ENCODE measurements at regions not wholly inside any gene's neighbourhood (a gene's known extent, or its start where the extent isn't known, plus 50 kb on each side); places are given as distances from the start of the nearest gene placed in this dataset.
"Not testable (repeated sequence)": the region's sequence is repeated elsewhere in the genome, so short reads cannot be mapped to it uniquely, and the experiment has no call there.

DNA sequence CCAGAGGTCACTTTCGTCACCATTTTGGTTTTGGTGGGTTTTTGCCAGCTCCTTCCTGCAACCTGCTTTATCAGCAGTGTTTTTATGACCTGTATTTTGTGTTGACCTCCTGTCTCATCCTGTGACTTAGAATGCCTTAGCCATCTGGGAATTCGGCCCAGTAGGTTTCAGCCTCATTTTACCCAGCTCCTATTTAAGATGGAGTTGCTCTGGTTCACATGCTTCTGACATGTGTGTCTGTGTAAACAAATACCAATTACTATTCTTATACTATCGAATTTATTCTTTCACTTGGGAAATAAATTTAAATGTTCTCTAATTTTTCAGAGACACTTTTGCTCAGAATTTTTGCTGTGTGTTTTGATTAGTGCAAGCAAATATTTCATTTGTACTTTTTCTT, 1370.3 kb upstream of the MIR17HG start:
- no peak for DNase-seq (ENCODE audit: low read depth)

DNA sequence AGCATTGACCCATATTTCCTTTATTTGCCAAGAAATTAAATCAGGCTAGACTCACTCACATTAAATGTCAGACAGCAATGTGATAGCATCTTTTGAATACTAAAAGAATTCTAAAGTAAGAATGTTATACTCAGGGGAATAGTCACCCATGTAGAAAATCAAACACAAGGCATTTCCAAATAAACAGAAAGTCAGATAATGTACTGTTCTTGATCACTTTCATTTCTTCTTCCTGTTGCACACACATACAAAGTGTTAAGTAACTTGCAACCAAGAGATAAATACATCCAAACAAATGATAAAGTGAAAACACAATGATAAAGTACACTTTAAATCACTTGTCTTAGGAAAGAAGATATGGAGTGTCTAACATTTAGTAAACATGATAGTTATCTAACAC, 1366.6 kb upstream of the MIR17HG start:
- DNase-seq (ENCODE audit: low read depth) = no peak

DNA sequence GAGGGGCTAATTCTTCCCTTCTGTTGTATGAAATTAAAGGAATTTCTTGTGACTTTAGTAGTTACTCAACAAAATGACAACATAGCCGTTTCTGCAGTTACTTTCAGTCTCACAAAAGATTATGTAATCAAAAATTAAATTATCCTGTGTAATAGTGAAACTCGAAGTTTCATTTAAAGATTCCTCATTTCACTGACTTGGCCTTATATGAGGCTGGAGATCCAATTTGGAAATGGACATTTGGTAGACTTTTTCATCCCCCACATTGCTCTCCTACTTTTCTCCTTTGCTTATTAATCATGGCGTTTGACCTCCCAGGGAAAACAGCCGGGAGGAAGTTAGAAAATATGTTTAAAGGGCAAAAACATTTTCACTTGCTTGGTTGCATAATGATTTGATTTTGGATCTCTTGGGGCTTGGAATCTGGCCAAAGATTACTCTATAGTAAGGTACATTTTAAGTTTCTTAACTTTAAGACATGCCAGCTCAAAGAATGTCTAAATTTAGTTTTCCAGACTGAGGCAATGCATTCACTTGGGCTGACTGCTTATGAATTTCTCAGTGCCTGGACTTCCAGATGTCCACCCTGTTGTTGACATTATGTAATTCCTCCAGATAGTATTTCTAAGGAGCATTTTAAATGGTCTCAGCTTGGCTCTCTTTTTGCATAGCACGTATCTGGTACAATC, 1364.9 kb upstream of the MIR17HG start:
- DNase-seq (ENCODE audit: low read depth) = no peak

DNA sequence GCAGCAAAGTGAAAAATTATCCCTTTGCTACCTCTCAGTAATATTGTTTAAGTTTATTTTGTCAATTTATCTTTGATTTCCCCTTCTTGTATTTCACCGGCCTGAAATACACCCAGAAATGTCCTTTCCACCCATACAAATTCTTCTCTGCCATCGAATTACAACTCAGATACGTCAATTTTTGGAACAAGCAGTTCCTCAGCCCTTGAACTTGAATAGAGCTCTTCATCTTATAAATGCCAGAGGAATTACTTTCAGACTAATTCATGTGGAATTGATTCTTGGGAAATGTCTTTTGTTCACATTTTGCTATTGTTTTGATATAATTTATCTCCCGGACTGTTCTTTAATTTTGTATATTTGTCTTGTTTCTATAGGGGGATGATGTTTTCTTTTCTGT, 1359.3 kb upstream of the MIR17HG start:
- DNase-seq (ENCODE audit: low read depth) = no peak

DNA sequence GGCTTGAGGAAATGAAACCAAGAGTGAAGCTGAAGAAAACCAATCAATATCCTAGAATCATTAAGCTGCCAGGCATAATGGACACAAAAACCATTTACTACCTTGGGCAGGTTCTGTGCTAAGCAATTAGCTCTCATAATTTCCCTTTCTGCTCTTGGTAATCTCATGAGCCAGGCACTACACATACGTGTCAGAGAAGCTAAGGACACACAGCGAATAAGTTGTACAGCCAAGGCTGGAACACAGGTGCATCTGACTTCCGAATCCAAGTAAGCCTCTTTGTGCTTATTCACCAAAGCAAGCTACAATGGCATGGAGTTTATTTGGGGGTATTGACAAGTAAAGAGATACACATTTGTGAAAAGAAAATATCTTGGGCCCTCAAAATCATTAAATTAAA, 1343.9 kb upstream of the MIR17HG start:
- no peak for DNase-seq (ENCODE audit: low read depth)

DNA sequence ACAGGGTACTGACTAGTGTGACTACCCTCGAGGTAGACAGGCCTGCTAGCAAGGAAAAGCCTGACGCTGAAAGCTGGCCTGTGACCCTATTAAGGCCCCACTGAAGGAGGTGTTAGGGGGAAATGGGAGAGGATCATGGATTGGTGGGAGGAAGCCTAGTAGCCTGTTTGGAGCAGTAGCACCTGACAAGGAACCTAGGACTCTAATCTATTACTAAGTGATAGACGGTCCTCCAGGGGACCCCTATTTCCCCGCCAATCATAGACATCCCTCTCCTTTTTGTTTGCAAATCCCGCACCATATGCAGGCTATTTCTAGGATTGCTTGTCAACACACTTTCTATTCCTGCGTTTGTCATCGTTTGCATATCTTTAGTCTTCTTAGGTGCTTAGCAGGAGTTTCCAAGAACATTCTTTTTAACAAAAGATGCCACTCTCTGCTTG, 1338.8 kb upstream of the MIR17HG start:
- no peak for DNase-seq (ENCODE audit: low read depth)

DNA sequence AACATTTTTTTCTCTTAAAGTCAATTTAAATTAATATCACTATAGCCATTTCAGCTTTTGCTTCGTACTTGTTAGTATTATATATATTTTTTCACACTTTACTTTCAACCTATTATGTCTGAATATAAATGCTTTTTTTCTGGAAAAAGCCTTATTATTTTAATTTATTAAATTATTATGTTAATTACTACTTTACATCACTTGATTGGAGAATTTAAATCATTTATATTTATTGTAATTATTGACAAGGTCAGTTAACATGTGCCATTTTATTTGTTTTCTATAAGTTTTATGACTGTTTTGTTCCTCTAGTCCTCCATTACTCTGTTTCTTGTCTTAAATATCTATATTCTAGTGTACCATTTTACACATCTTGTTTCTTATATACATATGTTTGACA, 1333.4 kb upstream of the MIR17HG start:
- DNase-seq (ENCODE audit: low read depth) = no peak

DNA sequence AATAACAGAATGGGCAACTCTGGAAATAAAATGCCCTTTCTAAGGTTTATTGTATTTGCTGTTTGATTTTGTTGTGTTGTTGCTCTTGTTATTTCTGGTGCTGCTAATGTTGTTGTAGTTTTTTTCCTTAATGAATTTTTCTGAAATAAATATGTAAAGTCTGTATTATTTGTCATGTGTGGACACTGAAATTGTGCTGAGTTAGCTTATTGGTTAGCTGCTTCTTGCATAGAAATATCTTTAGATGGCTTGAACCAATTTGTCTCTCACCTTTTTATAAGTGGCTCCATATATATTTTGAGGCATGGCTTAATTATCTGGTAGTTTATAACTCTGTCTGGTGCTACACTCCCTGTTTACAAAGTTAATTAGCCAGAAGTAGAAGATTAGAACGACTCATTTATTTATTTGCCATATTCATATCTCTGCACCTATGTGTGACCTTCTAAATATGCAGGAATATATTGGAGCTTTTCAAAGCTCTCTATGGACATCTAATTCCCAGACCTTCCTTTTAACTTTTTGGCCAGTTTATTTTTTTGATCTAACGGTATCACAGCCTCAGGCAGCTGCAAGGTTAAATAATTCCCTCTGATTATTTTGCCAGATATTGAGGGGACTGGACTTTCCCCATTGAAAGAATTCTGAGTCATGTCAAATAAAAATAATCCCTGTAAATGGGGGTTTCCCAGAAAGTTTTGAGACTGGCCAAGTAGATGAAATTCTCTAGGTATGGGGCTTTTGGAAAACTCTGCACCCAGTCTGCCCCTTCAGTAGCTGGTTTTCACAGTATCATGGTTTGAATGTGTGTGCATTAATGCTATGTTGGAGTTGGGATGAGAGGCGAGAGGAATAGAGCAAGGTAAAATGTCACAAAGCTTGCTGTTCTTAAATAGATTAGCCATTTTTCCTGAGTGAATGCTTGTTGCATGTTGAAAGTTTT, 1331.7 kb upstream of the MIR17HG start:
- DNase-seq (ENCODE audit: low read depth) = no peak

DNA sequence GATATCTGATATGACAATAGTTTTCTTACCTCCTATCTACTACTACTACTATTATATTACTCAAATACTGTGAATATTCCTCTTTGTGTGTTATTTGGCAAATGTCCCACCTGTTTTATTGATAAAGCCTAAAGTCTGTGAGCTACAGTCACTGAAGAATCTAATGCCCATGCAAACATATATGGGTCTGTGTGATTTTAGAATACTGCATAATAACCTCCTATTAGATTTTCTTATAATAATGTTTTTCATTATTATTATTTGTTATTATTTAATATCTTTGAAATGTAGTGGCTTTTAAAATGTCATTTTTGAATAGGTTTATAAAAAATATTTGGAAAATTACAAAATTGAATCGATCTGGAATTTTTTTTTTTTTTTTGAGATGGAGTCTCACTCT, 1330.8 kb upstream of the MIR17HG start:
- DNase-seq (ENCODE audit: low read depth) = no peak

DNA sequence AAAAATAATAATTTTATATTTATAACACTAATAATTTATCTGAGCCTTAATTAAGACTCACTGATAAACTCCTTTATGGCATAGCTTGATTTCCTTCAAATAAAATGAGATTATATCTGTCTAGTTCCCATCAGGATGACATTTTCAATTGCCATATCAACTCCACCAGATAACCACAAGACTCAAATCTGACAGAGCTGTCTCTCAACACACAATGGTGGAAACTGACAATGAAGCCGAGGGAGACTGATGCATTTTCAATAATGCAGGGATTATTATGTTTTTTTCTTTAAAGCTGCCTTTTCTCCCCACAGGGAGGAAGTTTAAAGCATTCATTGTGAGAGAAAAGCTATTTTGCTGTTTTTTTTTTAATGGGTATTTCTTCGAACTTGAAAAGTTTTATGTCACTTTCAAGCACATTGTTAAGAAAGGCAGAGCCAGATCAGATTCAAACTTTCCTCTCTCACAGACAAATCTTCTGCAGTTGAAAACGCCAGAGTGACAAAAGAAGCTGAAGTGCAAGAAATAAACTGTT, 1326.9 kb upstream of the MIR17HG start:
- DNase-seq (ENCODE audit: low read depth) = no peak

DNA sequence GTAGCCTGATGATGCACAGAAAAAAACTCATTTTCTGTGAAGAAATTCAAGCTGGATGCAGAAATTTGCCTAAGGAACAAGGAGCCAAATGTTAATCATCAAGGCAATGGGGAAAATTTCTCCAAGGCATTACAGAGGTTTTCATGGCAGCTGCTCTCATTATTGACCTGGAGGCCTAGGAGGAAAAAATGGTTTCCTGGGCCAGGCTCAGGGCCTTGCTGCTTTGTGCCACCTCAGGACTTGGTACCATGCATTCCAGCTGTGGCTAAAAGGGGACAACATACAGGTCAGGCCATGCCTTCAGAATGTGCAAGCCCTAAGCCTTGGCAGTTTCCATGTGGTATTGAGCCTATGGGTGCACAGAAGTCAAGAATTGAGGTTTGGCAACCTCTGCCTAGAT, 1320.1 kb upstream of the MIR17HG start:
- DNase-seq (ENCODE audit: low read depth) = no peak

DNA sequence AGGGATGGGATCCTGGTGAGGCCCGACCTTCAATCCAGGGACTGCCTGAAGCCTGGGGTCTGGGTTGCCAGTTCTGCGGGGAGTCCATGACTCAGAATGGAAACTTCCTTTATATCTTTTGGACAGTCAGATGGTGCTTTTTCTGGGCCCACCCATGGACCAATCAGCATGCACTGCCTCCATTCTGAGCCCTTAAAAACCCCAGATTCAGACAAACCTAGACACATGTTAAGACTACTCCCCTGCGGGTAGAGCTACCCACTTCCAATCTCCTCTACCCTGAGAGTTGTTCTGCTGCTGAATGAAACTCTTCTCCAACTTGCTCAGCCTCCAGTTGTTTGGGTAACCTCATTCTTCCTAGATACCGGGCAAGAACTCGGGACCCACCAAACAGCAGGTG, 1315.2 kb upstream of the MIR17HG start:
- DNase-seq (ENCODE audit: low read depth) = no peak

DNA sequence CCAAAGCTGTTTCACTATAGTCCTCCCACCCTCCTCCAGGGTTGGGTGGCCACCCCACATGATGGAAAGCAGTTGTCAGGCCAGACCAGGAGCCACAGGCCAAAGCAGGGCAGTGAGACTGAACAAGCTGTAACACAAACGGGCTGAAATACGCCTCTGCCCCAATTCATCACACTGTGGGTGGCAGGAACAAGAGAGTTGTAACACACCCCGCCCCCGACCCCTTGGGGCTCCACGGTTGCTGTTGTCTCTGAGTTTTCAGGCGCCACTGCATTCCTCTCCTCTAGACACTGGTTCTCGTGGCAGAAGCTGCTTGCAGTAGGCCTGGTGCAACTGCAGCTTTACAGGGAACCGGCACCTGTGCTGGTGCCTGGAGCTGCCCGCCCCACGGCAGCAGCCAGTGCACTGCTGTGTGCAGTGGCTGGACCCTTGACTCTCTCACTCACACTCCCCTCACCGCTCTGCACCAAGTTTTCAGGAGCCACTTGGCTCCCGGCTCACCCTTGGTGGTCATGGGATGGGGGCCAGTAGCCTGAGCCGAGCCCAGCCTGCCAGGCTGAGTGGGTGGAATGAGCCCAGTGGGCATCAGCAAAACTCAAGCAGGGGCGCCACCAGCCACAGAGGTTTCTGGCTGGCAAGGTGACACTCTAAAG, 1314.5 kb upstream of the MIR17HG start:
- DNase-seq (ENCODE audit: low read depth) = no peak

DNA sequence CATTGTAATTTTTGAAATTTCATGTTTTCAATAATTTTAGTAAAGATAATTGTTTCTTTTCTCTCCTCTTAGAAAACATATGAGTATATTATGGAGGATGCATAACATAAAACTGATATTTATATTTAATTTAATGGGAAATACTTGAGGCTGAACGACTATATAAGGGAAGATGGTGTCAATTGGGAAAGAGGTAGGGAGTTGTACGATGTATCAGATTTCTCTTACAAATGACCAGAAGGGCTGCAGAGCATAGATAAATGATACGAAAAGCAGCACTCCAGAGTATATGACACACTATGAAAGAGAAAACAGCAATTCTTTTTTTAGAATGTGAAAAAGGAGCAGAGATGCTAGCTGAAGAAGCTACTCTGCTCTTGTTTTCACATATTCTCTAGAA, 1308.0 kb upstream of the MIR17HG start:
- no peak for DNase-seq (ENCODE audit: low read depth)

DNA sequence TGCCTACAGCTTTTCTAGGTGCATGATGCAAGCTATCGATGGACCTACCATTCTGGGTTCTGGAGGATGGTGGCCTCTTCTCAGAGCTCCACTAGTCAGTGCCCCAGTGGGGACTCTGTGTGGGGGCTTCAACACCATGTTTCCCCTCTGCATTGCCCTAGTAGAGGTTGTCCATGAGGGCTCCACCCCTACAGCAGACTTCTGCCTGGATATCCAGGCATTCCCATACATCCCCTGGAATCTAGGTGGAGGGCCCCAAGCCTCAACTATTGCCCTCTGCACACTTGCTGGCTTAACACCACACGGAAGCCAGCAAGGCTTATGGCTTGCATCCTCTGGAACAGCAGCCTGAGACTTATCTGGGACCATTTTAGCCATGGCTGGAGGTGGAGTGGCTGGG, 1299.9 kb upstream of the MIR17HG start:
- DNase-seq (ENCODE audit: low read depth) = no peak

DNA sequence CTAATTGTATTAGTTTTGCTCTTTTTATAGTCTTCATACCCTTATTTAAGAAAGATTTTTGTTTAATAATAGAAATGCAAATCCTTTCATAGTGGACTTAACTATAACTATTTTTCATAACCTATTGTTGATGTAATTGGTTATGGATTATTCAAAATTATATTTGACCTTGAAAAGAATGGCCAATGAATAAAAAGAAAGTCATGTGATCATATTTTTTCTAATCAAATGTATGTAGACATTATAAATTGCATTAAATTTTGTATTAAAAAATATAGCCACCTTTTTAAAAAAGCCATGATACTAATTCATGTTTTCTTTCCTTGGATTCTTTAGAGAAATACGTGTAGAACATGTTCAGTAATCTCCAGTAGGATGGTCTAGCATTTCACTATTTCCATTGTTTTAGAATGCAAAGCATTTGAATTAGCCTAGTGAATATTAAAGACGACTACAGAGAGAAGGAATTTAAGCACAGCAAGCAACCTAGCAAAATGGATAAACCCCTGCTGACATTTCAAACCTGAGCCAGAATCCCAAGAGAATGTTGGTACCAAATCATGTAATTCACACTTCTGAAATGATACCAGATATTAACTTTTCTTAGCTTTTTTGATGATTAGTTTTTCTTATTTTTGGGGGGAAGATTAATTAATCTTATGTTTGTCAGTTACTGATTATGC, 1297.4 kb upstream of the MIR17HG start:
- no peak for DNase-seq (ENCODE audit: low read depth)

DNA sequence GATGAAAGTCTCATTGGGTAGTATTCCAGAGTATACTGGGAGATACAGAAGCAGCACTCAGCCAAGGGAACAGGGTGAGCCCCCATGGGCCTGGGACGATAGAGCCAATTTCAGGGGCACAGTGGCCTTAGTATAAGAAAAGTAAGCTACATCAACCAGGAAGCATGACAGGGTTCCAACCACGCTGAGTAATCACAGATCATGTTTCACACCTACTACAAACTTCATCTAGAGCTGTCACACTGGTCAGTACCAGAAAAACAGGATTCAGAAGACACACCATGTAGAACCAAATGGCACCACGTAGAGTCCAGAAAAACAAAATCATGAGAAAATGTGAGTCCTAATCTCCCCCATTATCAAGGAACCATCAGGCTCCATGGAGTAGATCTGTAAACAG, 1292.4 kb upstream of the MIR17HG start:
- DNase-seq (ENCODE audit: low read depth) = no peak

DNA sequence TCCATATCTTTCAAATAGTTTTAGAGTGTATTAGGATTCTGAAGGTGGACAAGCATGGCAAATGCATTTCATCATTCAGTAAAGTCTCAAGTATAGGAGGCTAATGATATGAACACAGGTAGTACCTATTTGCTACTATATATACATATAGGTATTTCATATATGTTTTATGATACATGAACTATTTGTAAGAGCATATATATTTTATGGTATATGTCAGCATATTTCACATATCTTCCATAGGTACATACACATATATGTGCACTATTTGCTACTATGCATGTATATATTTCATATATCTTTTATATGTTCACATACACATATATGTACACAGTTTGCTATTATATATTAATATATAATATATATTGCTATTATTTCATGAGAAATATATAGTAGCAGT, 1291.7 kb upstream of the MIR17HG start:
- DNase-seq (ENCODE audit: low read depth) = no peak

DNA sequence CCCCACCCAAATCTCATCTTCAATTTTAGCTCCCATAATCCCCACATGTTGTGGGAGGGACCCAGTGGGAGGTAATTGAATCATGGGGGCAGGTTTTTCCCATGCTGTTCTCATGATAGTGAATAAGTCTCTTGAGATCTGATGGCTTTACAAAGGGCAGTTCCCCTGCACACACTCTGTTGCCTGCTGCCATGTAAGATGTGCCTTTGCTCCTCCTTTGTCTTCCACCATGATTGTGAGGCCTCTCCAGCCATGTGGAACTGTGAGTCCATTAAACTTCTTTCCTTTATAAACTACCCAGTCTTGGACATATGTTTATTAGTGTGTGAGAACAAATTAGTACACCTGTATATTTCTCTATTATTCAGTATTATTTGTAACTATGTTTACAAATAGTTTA, 1283.3 kb upstream of the MIR17HG start:
- DNase-seq (ENCODE audit: low read depth) = not testable (repeated sequence)

DNA sequence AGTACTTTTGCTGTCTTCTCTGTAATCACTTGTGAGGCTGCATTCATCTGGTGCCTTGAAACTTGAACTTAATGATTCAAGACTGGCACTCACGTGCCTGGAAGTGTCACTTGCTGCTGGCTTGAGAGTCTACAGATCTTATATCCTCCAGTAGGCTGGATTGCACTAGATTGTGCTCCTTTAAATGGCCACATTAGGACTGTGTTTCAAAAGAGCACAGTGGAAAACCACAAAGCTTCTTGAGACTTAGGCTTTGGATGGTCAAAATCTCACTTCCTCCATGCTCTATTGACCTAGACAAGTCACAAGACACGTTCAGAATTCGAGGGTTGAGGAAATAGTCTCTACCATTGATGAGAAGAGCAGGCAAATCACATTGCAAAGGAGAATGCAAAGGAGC, 1278.8 kb upstream of the MIR17HG start:
- DNase-seq (ENCODE audit: low read depth) = no peak

DNA sequence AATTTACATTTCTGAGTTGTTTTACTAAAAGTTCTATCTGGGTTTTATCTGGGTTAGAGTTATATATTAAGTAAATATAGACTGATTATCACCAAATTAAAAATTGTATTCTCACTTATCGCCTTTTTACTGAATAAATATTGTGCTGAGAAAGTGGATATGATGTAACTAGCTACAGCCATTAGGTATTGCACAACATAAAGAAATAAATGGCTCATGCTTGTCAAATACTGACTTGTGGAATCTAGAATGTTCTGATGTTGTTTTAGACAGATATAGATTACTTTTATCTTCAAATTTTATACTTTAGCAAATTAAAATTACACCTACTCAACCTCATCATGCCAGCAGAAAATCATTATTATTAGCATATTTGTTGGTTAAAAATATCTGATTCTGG, 1277.1 kb upstream of the MIR17HG start:
- no peak for DNase-seq (ENCODE audit: low read depth)

Measured in CMK (cell line).